A549 (cell line): ENCODE measurements at regions not wholly inside any gene's neighbourhood (a gene's known extent, or its start where the extent isn't known, plus 50 kb on each side); places are given as distances from the start of the nearest gene placed in this dataset.

Experiments used
- ATAC-seq, 2 experiments: fragments of 200-7000 bp in 1 of 2; fragments of >200 bp in 1 of 2; cut with Nextera tagmentation in 1 of 2; cut with Tn5 transposase in 1 of 2; 3 replicates each; pipeline versions ENCODE4 v1.8.0 to v1.9.1; 2018 to 2020; ENCODE audit warnings: mild to moderate bottlenecking in 1 of 2, moderate library complexity in 1 of 2
- CTCF ChIA-PET: fragments of 300-600 bp; sonication (Branson Sonifier 250); formaldehyde crosslinking; extraction: SDS; loops from one replicate; lab custom pipeline; 2021; ENCODE audit warnings: antibody characterized with exemption, inconsistent platforms; lab: Yijun Ruan, JAX
- POLR2A ChIA-PET: fragments of 350-600 bp; formaldehyde crosslinking; extraction: SDS; loops from one replicate; lab custom pipeline; 2021; ENCODE audit warnings: antibody characterized with exemption, inconsistent platforms; lab: Yijun Ruan, JAX
- DNase-seq, 2 experiments: peaks; one replicate each; pipeline versions ENCODE4 v3.0.0 to v3.0.0-alpha.2; 2011 to 2016; ENCODE audit warnings: low read depth in 1 of 2, low spot score in 1 of 2
- FAIRE-seq: peaks from 2 replicates; lab custom pipeline; 2011; peaks lifted over from hg19 to GRCh38; lab: Jason Lieb, UNC
- H3K27ac ChIP-seq, 2 experiments: fragments of >200 bp; sonication (Bioruptor Twin); formaldehyde crosslinking; 3 replicates each; pipeline ENCODE4 v1.5.1; 2016 to 2017
- H3K4me1 ChIP-seq: fragments of >200 bp; sonication (Bioruptor Twin); formaldehyde crosslinking; 3 replicates; pipeline ENCODE4 v1.6.1; 2016
- H3K4me2 ChIP-seq: fragments of >200 bp; sonication (Bioruptor Twin); formaldehyde crosslinking; 3 replicates; pipeline ENCODE4 v1.6.1; 2016
- H3K4me3 ChIP-seq: fragments of >200 bp; sonication (Bioruptor Twin); formaldehyde crosslinking; 3 replicates; pipeline ENCODE4 v1.5.1; 2016
- H3K9me3 ChIP-seq: fragments of >200 bp; sonication (Bioruptor Twin); formaldehyde crosslinking; 3 replicates; pipeline ENCODE4 v1.6.1; 2016
- BHLHE40 ChIP-seq: IDR thresholded peaks from 2 replicates; pipeline ENCODE4 v1.6.1; 2012; ENCODE audit warnings: low read depth, low read length, inconsistent platforms
- CTCF ChIP-seq: fragments of >200 bp; sonication (Bioruptor Twin); formaldehyde crosslinking; IDR thresholded peaks from 3 replicates; pipeline ENCODE4 v1.5.1; 2016
- E2F6 ChIP-seq: IDR thresholded peaks from 2 replicates; pipeline ENCODE4 v1.6.1; 2012; ENCODE audit warnings: low read depth, borderline replicate concordance
- HDAC2 ChIP-seq: fragments of 200-600 bp; sonication (generic); IDR thresholded peaks from 2 replicates; pipeline ENCODE4 v1.6.1; 2016
- HOXA7 ChIP-seq: fragments of 250-450 bp; sonication (Bioruptor Pico); IDR thresholded peaks from 2 replicates; pipeline ENCODE4 v1.5.0; 2020; ENCODE audit warnings: mild to moderate bottlenecking, moderate library complexity
- HOXB13 ChIP-seq: fragments of 250-450 bp; sonication (Bioruptor Pico); IDR thresholded peaks from 2 replicates; pipeline ENCODE4 v1.5.0; 2020; ENCODE audit warnings: low read depth, mild to moderate bottlenecking, moderate library complexity
- JUNB ChIP-seq: fragments of >200 bp; sonication (Bioruptor Twin); formaldehyde crosslinking; IDR thresholded peaks from 2 replicates; pipeline ENCODE4 v1.6.1; 2016
- MAZ ChIP-seq: fragments of 150-350 bp; IDR thresholded peaks from 2 replicates; pipeline ENCODE4 v1.6.1; 2014; ENCODE audit warnings: antibody characterized with exemption, low read depth, low read length, borderline replicate concordance
- NFE2L2 ChIP-seq: fragments of 150-350 bp; conservative IDR thresholded peaks from 2 replicates; pipeline ENCODE4 v1.6.1; 2014; ENCODE audit warnings: low read length
- NPAS2 ChIP-seq: fragments of 250-450 bp; sonication (Bioruptor Pico); IDR thresholded peaks from 2 replicates; pipeline ENCODE4 v1.8.0; 2022; ENCODE audit warnings: mild to moderate bottlenecking, moderate library complexity, borderline replicate concordance
- NR3C1 ChIP-seq: fragments of >200 bp; sonication (Bioruptor Twin); formaldehyde crosslinking; IDR thresholded peaks from 3 replicates; pipeline ENCODE4 v1.6.1; 2017
- PBX3 ChIP-seq: IDR thresholded peaks from 2 replicates; pipeline ENCODE4 v1.6.1; 2012
- REST ChIP-seq: fragments of 200-600 bp; sonication (generic); IDR thresholded peaks from 2 replicates; pipeline ENCODE4 v1.6.1; 2016; ENCODE audit warnings: antibody characterized with exemption, mild to moderate bottlenecking, moderate library complexity
- RNF2 ChIP-seq: fragments of 200-600 bp; sonication (generic); IDR thresholded peaks from 2 replicates; pipeline ENCODE4 v1.6.1; 2016; ENCODE audit warnings: low read depth, mild to moderate bottlenecking, antibody characterized with exemption, moderate library complexity, borderline replicate concordance
- SMC3 ChIP-seq: fragments of >200 bp; sonication (Bioruptor Twin); formaldehyde crosslinking; IDR thresholded peaks from 3 replicates; pipeline ENCODE4 v1.6.1; 2018; ENCODE audit warnings: inconsistent platforms
- SREBF2 ChIP-seq: fragments of 450-650 bp; IDR thresholded peaks from 2 replicates; pipeline ENCODE4 v1.6.1; 2014; ENCODE audit warnings: mild to moderate bottlenecking, moderate library complexity
- ZC3H11A ChIP-seq: fragments of 450-650 bp; IDR thresholded peaks from 2 replicates; pipeline ENCODE4 v1.6.1; 2014; ENCODE audit warnings: antibody characterized with exemption, mild to moderate bottlenecking
- ZFP36 ChIP-seq: fragments of 450-650 bp; IDR thresholded peaks from 2 replicates; pipeline ENCODE4 v1.6.1; 2014; ENCODE audit warnings: borderline replicate concordance; ENCODE audit not compliant: partially characterized antibody
- WGBS: methylation state at CpG from one replicate; pipeline ENCODE4 v1.1.6; 2017; ENCODE audit errors: missing lambda C conversion rate; 5-methylcytosine and 5-hydroxymethylcytosine counted together
- TF ChIP-seq, protein P1 (sequence below): IDR thresholded peaks from 2 replicates; pipeline ENCODE4 v1.6.1; 2012
- TF ChIP-seq, protein P2 (sequence below): fragments of 450-650 bp; IDR thresholded peaks from 2 replicates; pipeline ENCODE4 v1.6.1; 2014; ENCODE audit warnings: antibody characterized with exemption

- ChIA-PET CTCF (no interaction called here), POLR2A (no interaction called here)
- no peak for DNase-seq
- ATAC-seq = no peak
- TF ChIP-seq SMC3 = no peak
- no peak for TF ChIP-seq NPAS2 (CRISPR knock-in tag)
- no peak for TF ChIP-seq HDAC2
- TF ChIP-seq HOXA7 (CRISPR knock-in tag) = no peak
- TF ChIP-seq BHLHE40 = no peak
- no peak for TF ChIP-seq E2F6
- TF ChIP-seq, protein P1, sequence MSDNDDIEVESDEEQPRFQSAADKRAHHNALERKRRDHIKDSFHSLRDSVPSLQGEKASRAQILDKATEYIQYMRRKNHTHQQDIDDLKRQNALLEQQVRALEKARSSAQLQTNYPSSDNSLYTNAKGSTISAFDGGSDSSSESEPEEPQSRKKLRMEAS = no peak
- no peak for TF ChIP-seq NFE2L2
- TF ChIP-seq ZFP36 = no peak
- no peak for TF ChIP-seq PBX3
- no peak for TF ChIP-seq CTCF
- no peak for TF ChIP-seq SREBF2
- TF ChIP-seq ZC3H11A = no peak
- TF ChIP-seq NR3C1 = no peak
- TF ChIP-seq RNF2 = no peak
- TF ChIP-seq JUNB = no peak
- no peaks in the 10 kb centered on the region for H3K9me3 ChIP-seq
- FAIRE-seq = no peak
- H3K4me2 ChIP-seq = no peak overlapping the region
- no peaks in the 10 kb centered on the region for H3K4me1 ChIP-seq
- H3K4me3 ChIP-seq = no peak overlapping the region
- no peak overlapping the region for H3K27ac ChIP-seq
- WGBS = 36% methylated on average over 5 of the region's 5 CpGs
Measured at GRCh38 chr13:22073718-22074117, 402.8 kb downstream of the FGF9 start.

GRCh38 chr13:22074403-22074802, 403.5 kb downstream of the FGF9 start:
- H3K27ac ChIP-seq = no peak overlapping the region
- DNase-seq = no peak
- no peak overlapping the region for H3K4me3 ChIP-seq
- TF ChIP-seq, protein P2, sequence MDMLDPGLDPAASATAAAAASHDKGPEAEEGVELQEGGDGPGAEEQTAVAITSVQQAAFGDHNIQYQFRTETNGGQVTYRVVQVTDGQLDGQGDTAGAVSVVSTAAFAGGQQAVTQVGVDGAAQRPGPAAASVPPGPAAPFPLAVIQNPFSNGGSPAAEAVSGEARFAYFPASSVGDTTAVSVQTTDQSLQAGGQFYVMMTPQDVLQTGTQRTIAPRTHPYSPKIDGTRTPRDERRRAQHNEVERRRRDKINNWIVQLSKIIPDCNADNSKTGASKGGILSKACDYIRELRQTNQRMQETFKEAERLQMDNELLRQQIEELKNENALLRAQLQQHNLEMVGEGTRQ = no peak
- no peak for TF ChIP-seq HOXB13 (CRISPR knock-in tag)
- TF ChIP-seq SREBF2 = no peak
- TF ChIP-seq REST = no peak
- TF ChIP-seq SMC3 = no peak
- TF ChIP-seq MAZ = no peak
- no peak for TF ChIP-seq NFE2L2
- TF ChIP-seq, all 56 proteins: peak for 0
- ChIA-PET CTCF (no interaction called here), POLR2A (no interaction called here)
- no peaks in the 10 kb centered on the region for H3K4me1 ChIP-seq
- FAIRE-seq = no peak
- H3K4me2 ChIP-seq = no peak overlapping the region
- no peaks in the 10 kb centered on the region for H3K9me3 ChIP-seq
- ATAC-seq = no peak
